Progenitor cell of endocrine pancreas (in vitro differentiated cells): ENCODE measurements at regions not wholly inside any gene's neighbourhood (a gene's known extent, or its start where the extent isn't known, plus 50 kb on each side); places are given as distances from the start of the nearest gene placed in this dataset.
"Not testable (repeated sequence)": the region's sequence is repeated elsewhere in the genome, so short reads cannot be mapped to it uniquely, and the experiment has no call there.

ENCODE experiments used
- DNase-seq: peaks from one replicate; pipeline ENCODE4 v3.0.0; 2021; ENCODE audit warnings: low spot score; ENCODE audit not compliant: unreplicated experiment
- H3K27ac Mint-ChIP-seq: 2 replicates; pipeline ENCODE4 v1.8.0; 2021; ENCODE audit warnings: mild to moderate bottlenecking, moderate library complexity, mixed read lengths
- H3K27me3 Mint-ChIP-seq: 2 replicates; pipeline ENCODE4 v1.8.0; 2021; ENCODE audit warnings: mixed read lengths
- H3K36me3 Mint-ChIP-seq: 2 replicates; pipeline ENCODE4 v1.8.0; 2022; ENCODE audit warnings: mixed read lengths; ENCODE audit not compliant: insufficient read depth
- H3K4me1 Mint-ChIP-seq: 2 replicates; pipeline ENCODE4 v1.8.0; 2021; ENCODE audit warnings: low read depth, mixed read lengths
- H3K4me3 Mint-ChIP-seq: 2 replicates; pipeline ENCODE4 v1.8.0; 2021; ENCODE audit warnings: low read depth, mild to moderate bottlenecking, moderate library complexity, mixed read lengths
- H3K9me3 Mint-ChIP-seq: 2 replicates; pipeline ENCODE4 v1.8.0; 2021; ENCODE audit warnings: low read depth, mixed read lengths
- CTCF ChIP-seq: fragments of 200-600 bp; sonication (generic); IDR thresholded peaks from one replicate; pipeline ENCODE4 v1.5.0; 2021; ENCODE audit warnings: antibody characterized with exemption, mild to moderate bottlenecking; ENCODE audit not compliant: unreplicated experiment

GRCh38 chr7:23930312-23930711 lies 220.3 kb downstream of the STK31 start:
- Mint-ChIP-seq H3K9me3 (peaks cover 11% of the 10 kb centered on the region), H3K4me3 (no peak overlapping the region), H3K4me1 (peaks cover 5% of the 10 kb centered on the region), H3K27me3 (no peaks in the 10 kb centered on the region), H3K36me3 (no peaks in the 10 kb centered on the region), H3K27ac (no peak overlapping the region)
- no peak for TF ChIP-seq CTCF
- no peak for DNase-seq

DNA sequence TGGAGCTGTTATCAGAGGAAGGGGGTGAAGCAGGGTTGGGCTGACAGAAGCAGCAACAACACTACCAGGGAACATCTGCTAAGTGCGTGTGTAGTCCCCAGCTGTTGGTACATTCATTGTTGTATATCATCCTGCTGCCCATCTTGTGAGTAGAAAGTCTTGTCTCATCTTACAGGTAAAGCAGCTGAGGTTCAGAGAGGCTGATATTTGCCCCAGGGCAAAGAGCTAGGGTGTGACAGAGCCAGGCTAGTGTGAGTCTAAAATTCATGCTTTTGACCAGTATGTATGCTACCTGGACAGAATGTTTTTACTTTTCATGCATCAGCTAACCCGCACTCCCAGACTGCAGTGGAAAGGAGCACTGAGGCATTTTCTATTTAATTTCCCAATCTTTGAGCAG lies 221.6 kb downstream of the STK31 start:
- Mint-ChIP-seq H3K36me3 (no peaks in the 10 kb centered on the region), H3K4me3 (no peak overlapping the region), H3K4me1 (peaks cover 5% of the 10 kb centered on the region), H3K27me3 (no peaks in the 10 kb centered on the region), H3K9me3 (peaks cover 23% of the 10 kb centered on the region), H3K27ac (no peak overlapping the region)
- no peak for TF ChIP-seq CTCF
- DNase-seq = no peak

DNA sequence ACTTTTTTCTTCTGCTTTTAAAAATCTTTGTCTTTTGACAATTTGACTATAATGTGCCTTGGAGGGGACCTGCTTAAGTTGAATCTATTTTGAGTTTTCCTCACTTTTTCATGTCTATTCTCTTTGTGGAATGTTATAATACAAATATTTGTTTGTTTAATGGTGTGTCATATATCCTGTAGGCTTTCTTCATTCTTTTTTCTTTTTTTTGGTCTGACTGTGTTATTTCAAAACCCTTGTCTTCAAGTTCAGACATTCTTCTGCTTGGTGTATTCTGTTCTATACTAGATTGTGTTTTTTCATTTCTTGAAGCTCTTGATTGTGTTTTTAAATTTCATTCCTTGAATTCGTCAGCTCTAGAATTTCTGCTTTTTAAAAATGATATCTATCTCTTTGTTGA lies 228.2 kb downstream of the STK31 start:
- H3K27me3 Mint-ChIP-seq = peaks cover 2% of the 10 kb centered on the region
- H3K4me1 Mint-ChIP-seq = no peaks in the 10 kb centered on the region
- no peak for TF ChIP-seq CTCF
- H3K36me3 Mint-ChIP-seq = no peaks in the 10 kb centered on the region
- H3K4me3 Mint-ChIP-seq = no peak overlapping the region
- no peak for DNase-seq
- peaks cover 25% of the 10 kb centered on the region for H3K9me3 Mint-ChIP-seq
- no peak overlapping the region for H3K27ac Mint-ChIP-seq

- Mint-ChIP-seq H3K36me3 (no peaks in the 10 kb centered on the region), H3K9me3 (peaks cover 25% of the 10 kb centered on the region), H3K4me3 (no peak overlapping the region), H3K27me3 (peaks cover 2% of the 10 kb centered on the region), H3K27ac (no peak overlapping the region), H3K4me1 (no peaks in the 10 kb centered on the region)
- DNase-seq = peak; percentile 18
- peak; percentile 73 for TF ChIP-seq CTCF
These were observed 229.0 kb downstream of the STK31 start for GRCh38 chr7:23938937-23939552.

GRCh38 chr7:23939747-23940146 lies 229.7 kb downstream of the STK31 start:
- not testable (repeated sequence) for H3K27me3 Mint-ChIP-seq, H3K36me3 Mint-ChIP-seq, H3K4me1 Mint-ChIP-seq, H3K27ac Mint-ChIP-seq, DNase-seq, H3K4me3 Mint-ChIP-seq
- peaks cover 19% of the 10 kb centered on the region for H3K9me3 Mint-ChIP-seq

GRCh38 chr7:23941551-23941950 lies 231.5 kb downstream of the STK31 start:
- TF ChIP-seq CTCF = no peak
- Mint-ChIP-seq H3K27ac (no peak overlapping the region), H3K4me3 (no peak overlapping the region), H3K27me3 (peaks cover 2% of the 10 kb centered on the region), H3K4me1 (no peaks in the 10 kb centered on the region), H3K36me3 (peaks cover 4% of the 10 kb centered on the region), H3K9me3 (peaks cover 10% of the 10 kb centered on the region)
- no peak for DNase-seq
